ENCODE measurements at regions not wholly inside any gene's neighbourhood (a gene's known extent, or its start where the extent isn't known, plus 50 kb on each side); places are given as distances from the start of the nearest gene placed in this dataset.

GRCh38 chr4:38591617-38592337, 72.2 kb upstream of the KLF3 start:
- Mint-ChIP-seq H3K9me3 (no peaks in the 10 kb centered on the region), H3K4me1 (peaks cover 9% of the 10 kb centered on the region), H3K27me3 (ENCODE audit: low read depth, poor library complexity) (peaks cover 9% of the 10 kb centered on the region), H3K27ac (no peak overlapping the region), H3K4me3 (no peak overlapping the region), H3K36me3 (ENCODE audit: low read depth) (no peaks in the 10 kb centered on the region)
- TF ChIP-seq, protein P1, sequence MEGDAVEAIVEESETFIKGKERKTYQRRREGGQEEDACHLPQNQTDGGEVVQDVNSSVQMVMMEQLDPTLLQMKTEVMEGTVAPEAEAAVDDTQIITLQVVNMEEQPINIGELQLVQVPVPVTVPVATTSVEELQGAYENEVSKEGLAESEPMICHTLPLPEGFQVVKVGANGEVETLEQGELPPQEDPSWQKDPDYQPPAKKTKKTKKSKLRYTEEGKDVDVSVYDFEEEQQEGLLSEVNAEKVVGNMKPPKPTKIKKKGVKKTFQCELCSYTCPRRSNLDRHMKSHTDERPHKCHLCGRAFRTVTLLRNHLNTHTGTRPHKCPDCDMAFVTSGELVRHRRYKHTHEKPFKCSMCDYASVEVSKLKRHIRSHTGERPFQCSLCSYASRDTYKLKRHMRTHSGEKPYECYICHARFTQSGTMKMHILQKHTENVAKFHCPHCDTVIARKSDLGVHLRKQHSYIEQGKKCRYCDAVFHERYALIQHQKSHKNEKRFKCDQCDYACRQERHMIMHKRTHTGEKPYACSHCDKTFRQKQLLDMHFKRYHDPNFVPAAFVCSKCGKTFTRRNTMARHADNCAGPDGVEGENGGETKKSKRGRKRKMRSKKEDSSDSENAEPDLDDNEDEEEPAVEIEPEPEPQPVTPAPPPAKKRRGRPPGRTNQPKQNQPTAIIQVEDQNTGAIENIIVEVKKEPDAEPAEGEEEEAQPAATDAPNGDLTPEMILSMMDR (IDR thresholded peaks at IDR 0.05) = no peak
- DNase-seq = no peak

- DNase-seq = no peak
- no peak overlapping the region for H3K4me3 Mint-ChIP-seq
- H3K36me3 Mint-ChIP-seq (ENCODE audit: low read depth) = peaks cover 9% of the 10 kb centered on the region
- H3K9me3 Mint-ChIP-seq = peaks cover 7% of the 10 kb centered on the region
- H3K27me3 Mint-ChIP-seq (ENCODE audit: low read depth, poor library complexity) = no peaks in the 10 kb centered on the region
- H3K27ac Mint-ChIP-seq = no peak overlapping the region
- TF ChIP-seq, protein P1 (IDR thresholded peaks at IDR 0.05) = no peak
- H3K4me1 Mint-ChIP-seq = no peaks in the 10 kb centered on the region
Measured at GRCh38 chr4:38598489-38598888, 65.5 kb upstream of the KLF3 start.

- peaks cover 17% of the 10 kb centered on the region for H3K4me1 Mint-ChIP-seq
- H3K4me3 Mint-ChIP-seq = no peak overlapping the region
- DNase-seq = no peak
- H3K36me3 Mint-ChIP-seq (ENCODE audit: low read depth) = peaks cover 18% of the 10 kb centered on the region
- no peaks in the 10 kb centered on the region for H3K27me3 Mint-ChIP-seq (ENCODE audit: low read depth, poor library complexity)
- TF ChIP-seq, protein P1 (IDR thresholded peaks at IDR 0.05) = no peak
- no peak overlapping the region for H3K27ac Mint-ChIP-seq
- H3K9me3 Mint-ChIP-seq = peaks cover 7% of the 10 kb centered on the region
Measured at GRCh38 chr4:38600575-38600974, 63.4 kb upstream of the KLF3 start.

GRCh38 chr4:38601244-38601915, 62.6 kb upstream of the KLF3 start:
- Mint-ChIP-seq H3K4me3 (no peak overlapping the region), H3K27me3 (ENCODE audit: low read depth, poor library complexity) (no peaks in the 10 kb centered on the region), H3K27ac (peak overlapping the region; percentile 73), H3K36me3 (ENCODE audit: low read depth) (peaks cover 18% of the 10 kb centered on the region), H3K4me1 (peaks cover 25% of the 10 kb centered on the region), H3K9me3 (peaks cover 7% of the 10 kb centered on the region)
- no peak for DNase-seq
- TF ChIP-seq, protein P1 (IDR thresholded peaks at IDR 0.05) = no peak

DNA sequence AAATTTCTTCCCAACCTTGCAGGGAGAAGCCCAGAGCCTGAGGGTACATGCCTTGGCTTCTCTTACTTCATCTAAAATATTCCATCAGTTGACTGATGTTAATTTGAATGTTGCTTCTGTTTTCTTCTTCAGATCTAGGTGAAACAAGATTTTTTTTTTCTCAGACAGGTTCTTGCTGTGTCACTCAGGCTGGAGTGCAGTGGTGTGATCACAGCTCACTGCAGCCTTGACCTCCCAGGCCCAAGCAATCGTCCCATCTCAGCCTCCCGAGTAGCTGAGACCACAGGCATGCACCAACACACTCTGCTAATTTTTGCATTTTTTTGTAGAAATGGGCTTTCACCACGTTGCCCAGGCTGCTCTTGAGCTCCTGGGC, 62.1 kb upstream of the KLF3 start:
- H3K36me3 Mint-ChIP-seq (ENCODE audit: low read depth) = peaks cover 18% of the 10 kb centered on the region
- no peaks in the 10 kb centered on the region for H3K27me3 Mint-ChIP-seq (ENCODE audit: low read depth, poor library complexity)
- H3K9me3 Mint-ChIP-seq = peaks cover 7% of the 10 kb centered on the region
- TF ChIP-seq, protein P1 (IDR thresholded peaks at IDR 0.05) = no peak
- no peak for DNase-seq
- H3K4me1 Mint-ChIP-seq = peaks cover 31% of the 10 kb centered on the region
- no peak overlapping the region for H3K27ac Mint-ChIP-seq
- H3K4me3 Mint-ChIP-seq = no peak overlapping the region

DNA sequence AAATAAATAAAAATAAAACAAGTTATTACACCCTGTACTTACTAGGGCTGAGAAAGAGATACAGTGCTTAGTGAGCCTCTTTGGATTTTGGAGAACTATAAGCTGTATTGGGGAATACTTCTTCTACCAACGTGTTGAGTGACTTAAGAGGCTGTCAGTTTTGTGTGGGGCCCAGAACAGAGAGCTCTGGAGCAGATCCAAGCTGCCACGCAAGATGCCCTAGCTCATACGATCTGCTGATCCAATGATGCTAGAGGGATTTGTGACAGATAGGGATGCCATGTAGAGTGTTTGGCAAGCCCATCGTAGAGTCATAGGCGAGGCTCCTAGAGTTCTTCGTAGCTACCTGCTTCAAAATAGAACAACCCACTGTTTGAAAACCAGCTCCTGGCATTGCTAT, 60.3 kb upstream of the KLF3 start:
- H3K27me3 Mint-ChIP-seq (ENCODE audit: low read depth, poor library complexity) = peaks cover 4% of the 10 kb centered on the region
- no peak for DNase-seq
- no peak overlapping the region for H3K4me3 Mint-ChIP-seq
- peaks cover 10% of the 10 kb centered on the region for H3K9me3 Mint-ChIP-seq
- TF ChIP-seq, protein P1 (IDR thresholded peaks at IDR 0.05) = no peak
- H3K4me1 Mint-ChIP-seq = peaks cover 43% of the 10 kb centered on the region
- H3K27ac Mint-ChIP-seq = no peak overlapping the region
- H3K36me3 Mint-ChIP-seq (ENCODE audit: low read depth) = peaks cover 26% of the 10 kb centered on the region
